Muscle layer of duodenum (tissue), 2 donors: ENCODE measurements at regions not wholly inside any gene's neighbourhood (a gene's known extent, or its start where the extent isn't known, plus 50 kb on each side); places are given as distances from the start of the nearest gene placed in this dataset.

Experiments
- H3K27ac ChIP-seq: one replicate; pipeline ENCODE4 v1.7.0; 2013; ENCODE audit warnings: mild to moderate bottlenecking, low read length
- H3K27me3 ChIP-seq: one replicate; pipeline ENCODE4 v1.7.0; 2013; ENCODE audit warnings: low read depth, mild to moderate bottlenecking, control low read depth, low read length
- H3K36me3 ChIP-seq, 2 donors: one replicate each; pipeline ENCODE4 v1.7.0; 2013; ENCODE audit warnings: low read length in 2 of 2, control low read depth in 1 of 2, mild to moderate bottlenecking in 1 of 2; ENCODE audit not compliant: insufficient read depth in 2 of 2, control insufficient read depth in 1 of 2
- H3K4me1 ChIP-seq, 2 donors: one replicate each; pipeline ENCODE4 v1.7.0; 2013; ENCODE audit warnings: low read length in 2 of 2, mild to moderate bottlenecking in 2 of 2, control low read depth in 1 of 2, moderate library complexity in 1 of 2; ENCODE audit not compliant: insufficient read depth in 2 of 2, control insufficient read depth in 1 of 2
- H3K4me3 ChIP-seq, 2 donors: one replicate each; pipeline ENCODE4 v1.7.0; 2013; ENCODE audit warnings: low read length in 2 of 2, low read depth in 1 of 2, mild to moderate bottlenecking in 1 of 2
- H3K9me3 ChIP-seq, 2 donors: one replicate each; pipeline ENCODE4 v1.7.0; 2013; ENCODE audit warnings: low read length in 2 of 2, control low read depth in 1 of 2, mild to moderate bottlenecking in 1 of 2; ENCODE audit not compliant: control insufficient read depth in 1 of 2
- donor health status: healthy.

- no peak overlapping the region for H3K4me3 ChIP-seq
- H3K27me3 ChIP-seq = no peaks in the 10 kb centered on the region
- H3K27ac ChIP-seq = no peak overlapping the region
- H3K9me3 ChIP-seq = no peaks in the 10 kb centered on the region
- H3K36me3 ChIP-seq = no peaks in the 10 kb centered on the region
- H3K4me1 ChIP-seq = no peaks in the 10 kb centered on the region
Measured at GRCh38 chr2:219775506-219775905, 148.1 kb downstream of the SLC4A3 start.

DNA sequence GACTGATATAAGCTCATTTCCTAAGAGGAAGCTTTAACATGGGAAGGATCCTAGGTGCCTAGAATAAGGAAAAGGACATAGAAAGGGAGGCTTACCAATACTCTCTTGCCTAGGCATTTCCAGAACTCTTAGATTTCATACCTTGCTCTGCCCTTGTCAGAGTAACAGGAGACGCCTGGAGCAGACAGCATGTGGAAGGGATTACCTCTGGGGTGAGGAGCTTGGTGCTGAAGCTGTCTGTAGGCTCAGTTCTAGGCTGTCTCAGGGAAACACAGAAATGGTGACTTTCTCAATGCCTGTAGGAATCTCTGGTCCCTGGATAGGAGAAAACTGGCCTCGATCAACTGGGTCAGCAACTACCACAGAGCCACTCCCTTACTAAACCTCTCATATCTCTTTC lies 150.0 kb downstream of the SLC4A3 start:
- Histone ChIP-seq H3K4me1 (no peaks in the 10 kb centered on the region), H3K4me3 (no peak overlapping the region), H3K36me3 (no peaks in the 10 kb centered on the region)

DNA sequence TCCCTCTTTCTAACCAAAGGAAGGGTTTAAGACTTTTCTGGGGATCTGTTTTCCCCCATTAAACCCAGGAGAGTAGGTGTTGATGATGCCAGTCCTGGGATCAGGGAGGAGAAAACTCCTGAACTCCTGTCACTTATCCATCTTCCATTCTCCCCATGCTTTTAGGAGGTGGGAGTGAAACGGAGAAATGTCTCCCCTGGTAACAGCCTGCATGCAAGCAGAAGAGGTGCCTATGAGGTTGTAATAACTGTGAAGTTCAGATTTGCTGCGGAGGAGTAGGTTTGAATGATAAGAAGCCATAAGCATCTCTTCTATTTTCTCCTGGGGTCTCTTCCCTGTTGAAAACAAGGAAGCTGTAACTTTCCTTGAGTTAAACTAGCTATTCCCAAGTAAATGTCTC lies 150.8 kb downstream of the SLC4A3 start:
- Histone ChIP-seq H3K4me3 (no peak overlapping the region), H3K4me1 (no peaks in the 10 kb centered on the region), H3K36me3 (no peaks in the 10 kb centered on the region), H3K27ac (no peak overlapping the region), H3K27me3 (no peaks in the 10 kb centered on the region), H3K9me3 (no peaks in the 10 kb centered on the region)

More for the DNA sequence above, 150.0 kb downstream of the SLC4A3 start:
- Histone ChIP-seq H3K27me3 (no peaks in the 10 kb centered on the region), H3K9me3 (no peaks in the 10 kb centered on the region), H3K27ac (no peak overlapping the region)

- no peaks in the 10 kb centered on the region for H3K4me1 ChIP-seq
- H3K4me3 ChIP-seq = no peak overlapping the region
- no peak overlapping the region for H3K27ac ChIP-seq
- no peaks in the 10 kb centered on the region for H3K27me3 ChIP-seq
- H3K36me3 ChIP-seq = no peaks in the 10 kb centered on the region
- no peaks in the 10 kb centered on the region for H3K9me3 ChIP-seq
Measured at GRCh38 chr2:219782737-219783348, 155.4 kb downstream of the SLC4A3 start.

- no peak overlapping the region for H3K27ac ChIP-seq
- no peaks in the 10 kb centered on the region for H3K27me3 ChIP-seq
- H3K9me3 ChIP-seq = no peaks in the 10 kb centered on the region
- H3K4me1 ChIP-seq = no peaks in the 10 kb centered on the region
- no peak overlapping the region for H3K4me3 ChIP-seq
- no peaks in the 10 kb centered on the region for H3K36me3 ChIP-seq
Measured at GRCh38 chr2:219783359-219783975, 156.0 kb downstream of the SLC4A3 start.

DNA sequence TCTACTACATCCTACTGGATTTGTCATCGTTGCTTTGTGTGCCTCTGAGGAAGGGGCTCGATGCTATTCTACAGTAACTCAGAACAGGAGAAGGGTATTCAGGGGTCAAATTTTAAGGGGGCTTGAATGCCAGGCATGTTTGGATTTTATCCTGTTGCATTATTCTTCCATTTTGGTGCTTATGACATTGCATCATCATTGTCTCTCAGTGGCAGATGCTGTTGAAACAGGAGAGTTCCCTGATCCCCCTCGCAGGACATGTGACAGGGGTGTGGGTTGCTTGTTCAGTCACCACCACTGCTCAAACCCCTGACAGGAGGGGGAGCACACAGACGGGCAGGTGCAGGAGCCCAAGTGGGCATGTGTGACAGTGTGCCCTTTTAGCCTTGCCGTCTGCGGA lies 156.7 kb downstream of the SLC4A3 start:
- Histone ChIP-seq H3K9me3 (no peaks in the 10 kb centered on the region), H3K4me3 (no peak overlapping the region), H3K27me3 (no peaks in the 10 kb centered on the region), H3K36me3 (no peaks in the 10 kb centered on the region), H3K4me1 (no peaks in the 10 kb centered on the region), H3K27ac (no peak overlapping the region)

DNA sequence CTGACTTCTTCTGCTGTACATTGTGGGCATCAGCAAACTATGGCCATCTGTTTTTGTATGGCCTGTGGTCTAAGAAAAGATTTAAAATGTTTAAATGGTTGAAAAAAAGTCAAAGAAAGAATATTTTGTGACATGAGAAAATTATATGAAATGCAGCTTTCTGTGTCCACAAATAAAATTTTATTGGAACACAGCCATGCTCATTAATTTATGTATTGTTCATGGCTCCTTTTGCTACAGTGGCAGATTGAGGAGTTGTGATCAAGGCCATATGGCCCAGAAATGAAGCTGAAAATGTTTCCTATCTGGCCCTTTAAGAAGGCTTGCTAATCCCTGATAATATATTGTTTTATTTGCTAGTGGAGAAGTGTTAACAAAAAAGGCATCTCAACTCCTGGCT lies 162.0 kb downstream of the SLC4A3 start:
- H3K9me3 ChIP-seq = no peaks in the 10 kb centered on the region
- H3K36me3 ChIP-seq = no peaks in the 10 kb centered on the region
- H3K4me3 ChIP-seq = no peak overlapping the region
- H3K27me3 ChIP-seq = no peaks in the 10 kb centered on the region
- H3K4me1 ChIP-seq = no peaks in the 10 kb centered on the region
- H3K27ac ChIP-seq = no peak overlapping the region

DNA sequence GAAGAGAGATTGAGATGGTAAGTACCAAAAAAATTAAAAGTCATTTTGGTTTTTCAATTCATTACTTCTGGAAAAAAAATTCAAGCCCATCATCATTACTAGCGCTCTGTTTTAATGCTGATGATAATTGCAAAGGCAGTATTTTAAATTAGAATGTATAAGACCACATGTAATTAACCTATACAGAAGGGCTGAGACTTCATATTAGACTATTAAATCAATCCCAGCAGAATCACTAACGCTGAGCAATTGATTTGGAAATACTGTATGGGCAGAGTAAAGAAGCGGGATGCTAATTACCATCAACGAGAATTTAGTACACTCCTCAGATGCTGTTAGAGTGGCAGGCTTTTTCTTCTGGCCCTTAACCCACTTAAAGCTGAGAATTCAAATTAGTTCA lies 165.0 kb downstream of the SLC4A3 start:
- no peak overlapping the region for H3K27ac ChIP-seq
- no peak overlapping the region for H3K4me3 ChIP-seq
- H3K27me3 ChIP-seq = no peaks in the 10 kb centered on the region
- no peaks in the 10 kb centered on the region for H3K36me3 ChIP-seq
- no peaks in the 10 kb centered on the region for H3K9me3 ChIP-seq
- H3K4me1 ChIP-seq = no peaks in the 10 kb centered on the region

GRCh38 chr2:219798430-219798829 lies 171.0 kb downstream of the SLC4A3 start:
- Histone ChIP-seq H3K36me3 (no peaks in the 10 kb centered on the region), H3K4me1 (no peaks in the 10 kb centered on the region), H3K27ac (no peak overlapping the region), H3K27me3 (no peaks in the 10 kb centered on the region), H3K9me3 (no peaks in the 10 kb centered on the region), H3K4me3 (no peak overlapping the region)

DNA sequence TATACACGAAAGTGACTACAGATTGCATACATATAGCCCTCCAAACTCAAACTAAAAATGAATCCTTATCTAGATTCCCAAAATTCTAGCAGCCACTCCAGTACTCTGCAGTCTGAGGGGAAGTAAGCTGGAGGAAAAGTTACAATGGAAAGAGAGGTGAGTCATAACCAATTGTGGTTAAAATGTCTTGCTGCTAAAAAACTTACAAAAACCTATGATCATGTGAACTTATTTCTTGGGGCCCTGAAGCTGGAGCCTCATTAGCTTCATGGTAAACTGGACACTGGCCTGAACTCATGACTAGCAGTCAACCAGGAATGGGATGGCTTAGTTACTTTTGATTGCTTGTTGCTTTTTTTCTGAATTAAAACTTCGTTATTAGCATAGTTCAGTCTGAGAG lies 175.9 kb downstream of the SLC4A3 start:
- Histone ChIP-seq H3K9me3 (peaks cover 0 to 3% of the 10 kb centered on the region in 2 donors), H3K27me3 (no peaks in the 10 kb centered on the region), H3K27ac (no peak overlapping the region), H3K4me1 (no peaks in the 10 kb centered on the region), H3K4me3 (no peak overlapping the region), H3K36me3 (no peaks in the 10 kb centered on the region)

- Histone ChIP-seq H3K27me3 (no peaks in the 10 kb centered on the region), H3K4me3 (no peak overlapping the region), H3K27ac (no peak overlapping the region), H3K36me3 (no peaks in the 10 kb centered on the region), H3K4me1 (no peaks in the 10 kb centered on the region), H3K9me3 (peaks cover 3 to 12% of the 10 kb centered on the region in 2 donors)
Measured at GRCh38 chr2:219810895-219811294, 183.5 kb downstream of the SLC4A3 start.

DNA sequence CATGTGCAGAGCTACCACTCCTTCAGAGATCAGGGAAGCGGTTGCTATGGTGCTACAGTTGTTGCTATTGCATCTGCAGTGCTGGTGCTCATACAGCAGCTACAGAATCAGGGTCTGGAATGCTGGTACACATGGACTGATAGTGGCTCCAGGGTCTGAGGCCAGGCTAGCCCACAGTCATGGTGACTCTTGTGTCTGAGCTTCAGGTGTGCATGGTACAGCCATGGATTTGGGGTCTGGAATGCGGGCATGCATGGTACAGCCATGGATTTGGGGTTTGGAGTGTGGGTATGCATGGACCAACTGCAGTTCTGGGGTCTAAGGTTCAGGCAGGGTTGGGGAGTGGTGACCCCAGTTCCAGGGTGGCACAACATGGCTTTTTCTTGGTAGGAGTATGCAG lies 185.2 kb downstream of the SLC4A3 start:
- Histone ChIP-seq H3K36me3 (no peaks in the 10 kb centered on the region), H3K27me3 (no peaks in the 10 kb centered on the region), H3K9me3 (peaks cover 3 to 9% of the 10 kb centered on the region in 2 donors)

More for the DNA sequence above, 185.2 kb downstream of the SLC4A3 start:
- Histone ChIP-seq H3K27ac (no peak overlapping the region), H3K4me3 (no peak overlapping the region), H3K4me1 (no peaks in the 10 kb centered on the region)
